Body of pancreas (tissue), 4 donors: ENCODE measurements at regions not wholly inside any gene's neighbourhood (a gene's known extent, or its start where the extent isn't known, plus 50 kb on each side); places are given as distances from the start of the nearest gene placed in this dataset.
A peak's percentile ranks its signal among the peaks of the same experiment; 100 is the strongest.

ENCODE experiments used
- ATAC-seq: fragments of 150-250 bp; one replicate; pipeline ENCODE4 v1.9.1; 2016
- DNase-seq, 4 donors: peaks; one replicate each; pipeline ENCODE4 v3.0.0-alpha.2; 2019
- H3K27ac ChIP-seq, 4 donors: fragments of 200-600 bp; sonication (generic); 1 replicate in 3 of 4; 2 replicates in 1 of 4; pipeline versions ENCODE4 v1.5.1 to v1.6.1; 2016 to 2019; ENCODE audit warnings: mild to moderate bottlenecking in 1 of 4, mixed read lengths in 1 of 4, moderate library complexity in 1 of 4
- H3K27me3 ChIP-seq, 2 donors: fragments of 200-600 bp; sonication (generic); one replicate each; pipeline ENCODE4 v1.6.0; 2016; ENCODE audit warnings: mild to moderate bottlenecking in 1 of 2
- H3K36me3 ChIP-seq, 2 donors: fragments of 200-600 bp; sonication (generic); replicated peaks in 1 of 2; 2 replicates each; pipeline ENCODE4 v1.5.1; 2016; ENCODE audit warnings: low read depth in 2 of 2; ENCODE audit not compliant: insufficient read depth in 1 of 2
- H3K4me1 ChIP-seq: fragments of 200-600 bp; sonication (generic); one replicate; pipeline ENCODE4 v1.6.0; 2016
- H3K4me3 ChIP-seq, 2 donors: fragments of 200-600 bp; sonication (generic); 1 replicate in 1 of 2; 2 replicates in 1 of 2; pipeline ENCODE4 v1.5.1; 2016 to 2019
- H3K9me3 ChIP-seq, 3 donors: fragments of 200-600 bp; sonication (generic); 1 replicate in 2 of 3; 2 replicates in 1 of 3; pipeline ENCODE4 v1.5.1; 2016
- POLR2A ChIP-seq, 3 donors: fragments of 450-650 bp; IDR thresholded peaks; one replicate each; pipeline ENCODE4 v1.6.1; 2016; ENCODE audit warnings: antibody characterized with exemption in 3 of 3, mild to moderate bottlenecking in 2 of 3
- WGBS, 2 donors: methylation state at CpG; one replicate each; pipeline ENCODE4 v1.1.5; 2017; 5-methylcytosine and 5-hydroxymethylcytosine counted together
- intact Hi-C: fragments of 100-400 bp; cut with DNase I; formaldehyde crosslinking; loops from one replicate; pipeline ENCODE4 v1.15.1; 2023
- TF ChIP-seq, protein P1 (sequence below), 7 experiments: fragments of 450-650 bp in 4 of 7; fragments of 200-600 bp in 3 of 7; sonication (generic) in 3 of 7; IDR thresholded peaks; one replicate each; pipeline ENCODE4 v1.5.1; 2016 to 2019; ENCODE audit warnings: antibody characterized with exemption in 7 of 7

DNA sequence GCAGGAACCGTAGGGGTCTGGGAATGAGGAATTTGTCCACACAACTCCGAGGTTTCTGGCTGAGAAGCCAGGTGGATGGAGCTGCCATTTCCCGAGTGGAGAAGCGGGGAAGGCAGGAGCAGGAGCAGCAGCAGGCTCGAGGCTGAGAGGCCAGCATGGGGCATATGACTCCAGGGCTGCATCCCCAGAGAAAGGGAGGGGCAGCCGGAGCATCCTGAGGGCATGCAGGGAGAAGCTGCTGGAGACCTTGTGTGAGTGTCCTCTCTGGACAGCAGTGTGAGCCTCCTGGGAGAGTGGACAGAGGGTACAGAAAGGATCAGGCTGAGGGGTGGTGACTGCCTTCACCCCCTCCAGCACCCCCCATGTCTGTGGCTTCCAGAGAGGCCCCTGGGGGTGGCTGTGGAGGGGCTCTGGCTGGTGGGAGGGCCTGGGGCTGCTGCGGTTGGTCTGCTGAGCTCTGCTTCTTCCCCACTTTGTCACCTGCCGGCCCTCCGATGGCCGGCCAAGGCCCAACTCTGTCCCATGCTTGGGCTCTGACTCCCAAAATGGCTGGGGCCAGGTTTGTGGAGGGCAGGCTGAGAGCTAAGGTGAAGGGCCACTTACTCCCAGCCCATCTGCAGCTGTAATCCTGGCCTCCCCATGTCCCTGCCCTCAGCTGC is 633.1 kb downstream of the MATN1 start:
- Histone ChIP-seq H3K27ac (no peak overlapping the region), H3K27me3 (no peaks in the 10 kb centered on the region), H3K4me1 (peaks cover 10% of the 10 kb centered on the region), H3K9me3 (peaks cover 0 to 21% (median 0%) of the 10 kb centered on the region in 3 donors), H3K36me3 (no peaks in the 10 kb centered on the region), H3K4me3 (no peak overlapping the region)
- no peak for DNase-seq
- WGBS, 2 donors, result 66 to 75% methylated on average over 7 to 10 of the region's 10 CpGs
- no peak for ATAC-seq
- intact Hi-C loops, result no loop called here
- TF ChIP-seq, protein P1, sequence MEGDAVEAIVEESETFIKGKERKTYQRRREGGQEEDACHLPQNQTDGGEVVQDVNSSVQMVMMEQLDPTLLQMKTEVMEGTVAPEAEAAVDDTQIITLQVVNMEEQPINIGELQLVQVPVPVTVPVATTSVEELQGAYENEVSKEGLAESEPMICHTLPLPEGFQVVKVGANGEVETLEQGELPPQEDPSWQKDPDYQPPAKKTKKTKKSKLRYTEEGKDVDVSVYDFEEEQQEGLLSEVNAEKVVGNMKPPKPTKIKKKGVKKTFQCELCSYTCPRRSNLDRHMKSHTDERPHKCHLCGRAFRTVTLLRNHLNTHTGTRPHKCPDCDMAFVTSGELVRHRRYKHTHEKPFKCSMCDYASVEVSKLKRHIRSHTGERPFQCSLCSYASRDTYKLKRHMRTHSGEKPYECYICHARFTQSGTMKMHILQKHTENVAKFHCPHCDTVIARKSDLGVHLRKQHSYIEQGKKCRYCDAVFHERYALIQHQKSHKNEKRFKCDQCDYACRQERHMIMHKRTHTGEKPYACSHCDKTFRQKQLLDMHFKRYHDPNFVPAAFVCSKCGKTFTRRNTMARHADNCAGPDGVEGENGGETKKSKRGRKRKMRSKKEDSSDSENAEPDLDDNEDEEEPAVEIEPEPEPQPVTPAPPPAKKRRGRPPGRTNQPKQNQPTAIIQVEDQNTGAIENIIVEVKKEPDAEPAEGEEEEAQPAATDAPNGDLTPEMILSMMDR (IDR thresholded peaks at IDR 0.05), result no peak
- no peak for TF ChIP-seq POLR2A (IDR thresholded peaks at IDR 0.05)

DNA sequence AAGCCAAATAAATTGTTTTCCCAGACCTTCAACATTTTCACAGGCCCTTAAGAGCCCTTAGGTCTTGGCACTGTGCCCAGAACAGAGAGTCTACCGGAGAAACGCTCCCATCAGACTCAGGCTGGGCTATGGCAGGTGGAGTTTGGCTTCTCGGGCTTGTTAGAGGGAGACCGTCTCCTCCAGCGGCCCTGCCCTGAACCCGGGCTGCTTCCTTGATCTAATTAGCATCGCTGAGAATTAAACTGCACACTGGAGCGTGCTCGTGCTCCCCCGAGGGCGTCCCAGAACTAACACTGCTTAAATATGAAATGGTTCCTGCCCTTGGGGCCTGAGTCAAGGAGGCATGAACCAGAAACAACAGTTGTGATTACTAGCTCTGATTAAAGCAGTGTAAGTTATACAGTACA is 634.4 kb downstream of the MATN1 start:
- intact Hi-C loops, result no loop called here
- TF ChIP-seq POLR2A (IDR thresholded peaks at IDR 0.05), result no peak
- TF ChIP-seq, protein P1 (IDR thresholded peaks at IDR 0.05), result no peak
- Histone ChIP-seq H3K4me3 (no peak overlapping the region), H3K36me3 (no peaks in the 10 kb centered on the region), H3K27me3 (no peaks in the 10 kb centered on the region), H3K27ac (no peak overlapping the region), H3K4me1 (peaks cover 12% of the 10 kb centered on the region), H3K9me3 (peaks cover 0 to 21% (median 0%) of the 10 kb centered on the region in 3 donors)
- ATAC-seq, result no peak
- DNase-seq, result peak in 2 of 4 donors; percentile 29 to 37
- WGBS, 2 donors, result 18 to 23% methylated on average over 11 of the region's 11 CpGs

DNA sequence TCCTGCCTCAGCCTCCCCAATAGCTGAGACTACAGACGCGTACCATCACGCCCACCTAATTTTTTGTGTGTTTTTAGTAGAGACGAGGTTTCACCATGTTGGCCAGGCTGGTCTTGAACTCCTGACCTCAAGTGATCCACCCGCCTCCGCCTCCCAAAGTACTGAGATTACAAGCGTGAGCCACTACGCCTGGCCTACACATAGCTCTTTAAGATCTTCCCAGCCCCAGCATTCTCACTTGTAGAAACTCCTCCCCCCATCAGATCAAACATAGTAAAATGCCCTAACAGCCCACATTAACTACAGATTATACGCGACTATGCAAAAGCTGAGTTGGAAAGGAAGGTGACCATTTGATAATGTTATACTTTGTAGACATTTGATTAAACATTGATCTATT is 634.8 kb downstream of the MATN1 start:
- TF ChIP-seq POLR2A (IDR thresholded peaks at IDR 0.05), result no peak
- TF ChIP-seq, protein P1 (IDR thresholded peaks at IDR 0.05), result no peak
- Histone ChIP-seq H3K27ac (no peak overlapping the region), H3K4me1 (peaks cover 17% of the 10 kb centered on the region), H3K27me3 (no peaks in the 10 kb centered on the region), H3K36me3 (no peaks in the 10 kb centered on the region), H3K9me3 (peaks cover 0 to 19% (median 0%) of the 10 kb centered on the region in 3 donors), H3K4me3 (no peak overlapping the region)
- DNase-seq, result no peak
- 62 to 69% methylated on average over 10 of the region's 10 CpGs for WGBS, 2 donors
- ATAC-seq, result no peak
- intact Hi-C loops, result no loop called here

DNA sequence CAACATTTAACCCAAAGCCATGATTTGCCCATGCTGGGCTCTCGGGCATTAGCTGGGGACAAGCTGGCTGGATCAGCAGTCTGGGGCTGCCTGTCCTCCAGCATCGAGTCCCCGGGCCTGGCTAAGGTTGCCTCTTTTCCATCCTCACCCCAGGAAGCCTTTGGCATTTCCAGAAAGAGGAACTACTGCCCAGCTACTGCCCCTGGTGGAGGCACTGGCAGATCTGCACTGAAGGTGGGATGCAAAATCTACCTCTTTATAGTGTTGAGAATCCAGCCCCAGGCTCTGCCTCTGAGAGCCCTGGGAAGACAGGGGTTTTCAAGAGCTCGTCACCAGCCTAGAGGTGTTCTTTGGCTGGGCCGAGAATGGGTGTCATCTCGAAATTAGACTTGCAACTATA is 635.9 kb downstream of the MATN1 start:
- no peak for DNase-seq
- Histone ChIP-seq H3K27me3 (no peaks in the 10 kb centered on the region), H3K36me3 (no peaks in the 10 kb centered on the region), H3K9me3 (peaks cover 0 to 15% (median 0%) of the 10 kb centered on the region in 3 donors), H3K27ac (no peak overlapping the region), H3K4me3 (no peak overlapping the region), H3K4me1 (peaks cover 18% of the 10 kb centered on the region)
- 60 to 64% methylated on average over 3 to 6 of the region's 6 CpGs for WGBS, 2 donors
- intact Hi-C loops, result no loop called here
- TF ChIP-seq, protein P1 (IDR thresholded peaks at IDR 0.05), result no peak
- TF ChIP-seq POLR2A (IDR thresholded peaks at IDR 0.05), result no peak
- ATAC-seq, result no peak
